ENCODE measurements at regions not wholly inside any gene's neighbourhood (a gene's known extent, or its start where the extent isn't known, plus 50 kb on each side); places are given as distances from the start of the nearest gene placed in this dataset.

GRCh38 chrX:95974096-95974470 lies 710.6 kb upstream of the DIAPH2 start:
- CTCF ChIA-PET: no interaction called here
- H3K9me3 ChIP-seq (ENCODE audit: control extremely low read depth in 1 of 5, control insufficient read depth in 4 of 5, insufficient read depth in 2 of 5, low read depth in 1 of 5, low read length in 4 of 5): no peaks in the 10 kb centered on the region
- 86% methylated on average over 4 of the region's 4 CpGs for WGBS (ENCODE audit: insufficient coverage)

GRCh38 chrX:95974890-95975289 lies 709.8 kb upstream of the DIAPH2 start:
- no peaks in the 10 kb centered on the region for H3K36me3 ChIP-seq (ENCODE audit: control insufficient read depth in 4 of 4, insufficient read depth in 4 of 4, low read length in 3 of 4)
- ChIA-PET CTCF (no interaction called here), POLR2A (no interaction called here)
- no peaks in the 10 kb centered on the region for H3K9me3 ChIP-seq (ENCODE audit: control extremely low read depth in 1 of 5, control insufficient read depth in 4 of 5, insufficient read depth in 2 of 5, low read depth in 1 of 5, low read length in 4 of 5)
- DNase-seq: no peak
- H3K4me1 ChIP-seq (ENCODE audit: control extremely low read depth in 1 of 4, control insufficient read depth in 4 of 4, insufficient read depth in 4 of 4, low read length in 3 of 4): no peaks in the 10 kb centered on the region
- H3K4me3 ChIP-seq (ENCODE audit: control insufficient read depth in 1 of 7, extremely low read depth in 1 of 7, insufficient read depth in 4 of 7, low read depth in 2 of 7, low read length in 6 of 7): no peak overlapping the region
- H3K27ac ChIP-seq (ENCODE audit: insufficient read depth in 1 of 2, low read depth in 1 of 2, low read length in 2 of 2, poor library complexity in 1 of 2, severe bottlenecking in 2 of 2): no peak overlapping the region
- WGBS (ENCODE audit: insufficient coverage): 83% methylated on average over 5 of the region's 5 CpGs
- H3K27me3 ChIP-seq (replicated peaks in 2 of 5; ENCODE audit: control insufficient read depth in 4 of 5, insufficient read depth in 5 of 5, low read length in 4 of 5): no peaks in the 10 kb centered on the region

More at GRCh38 chrX:95974096-95974470, 710.6 kb upstream of the DIAPH2 start:
- Histone ChIP-seq H3K27me3 (replicated peaks in 2 of 5; ENCODE audit: control insufficient read depth in 4 of 5, insufficient read depth in 5 of 5, low read length in 4 of 5) (no peaks in the 10 kb centered on the region), H3K4me3 (ENCODE audit: control insufficient read depth in 1 of 7, extremely low read depth in 1 of 7, insufficient read depth in 4 of 7, low read depth in 2 of 7, low read length in 6 of 7) (no peak overlapping the region), H3K36me3 (ENCODE audit: control insufficient read depth in 4 of 4, insufficient read depth in 4 of 4, low read length in 3 of 4) (no peaks in the 10 kb centered on the region), H3K4me1 (ENCODE audit: control extremely low read depth in 1 of 4, control insufficient read depth in 4 of 4, insufficient read depth in 4 of 4, low read length in 3 of 4) (no peaks in the 10 kb centered on the region), H3K27ac (ENCODE audit: insufficient read depth in 1 of 2, low read depth in 1 of 2, low read length in 2 of 2, poor library complexity in 1 of 2, severe bottlenecking in 2 of 2) (no peak overlapping the region)
- no peak for DNase-seq
- POLR2A ChIA-PET: no interaction called here

- no peak for DNase-seq
- POLR2A ChIA-PET: no interaction called here
Measured at GRCh38 chrX:95995583-95995982, 689.1 kb upstream of the DIAPH2 start.

GRCh38 chrX:95996294-95996693 lies 688.3 kb upstream of the DIAPH2 start:
- no CpG with 5 or more reads among the region's 1 CpG for WGBS (ENCODE audit: insufficient coverage)
- Histone ChIP-seq H3K27me3 (replicated peaks in 2 of 5; ENCODE audit: control insufficient read depth in 4 of 5, insufficient read depth in 5 of 5, low read length in 4 of 5) (no peaks in the 10 kb centered on the region), H3K36me3 (ENCODE audit: control insufficient read depth in 4 of 4, insufficient read depth in 4 of 4, low read length in 3 of 4) (no peaks in the 10 kb centered on the region), H3K4me1 (ENCODE audit: control extremely low read depth in 1 of 4, control insufficient read depth in 4 of 4, insufficient read depth in 4 of 4, low read length in 3 of 4) (no peaks in the 10 kb centered on the region), H3K4me3 (ENCODE audit: control insufficient read depth in 1 of 7, extremely low read depth in 1 of 7, insufficient read depth in 4 of 7, low read depth in 2 of 7, low read length in 6 of 7) (no peak overlapping the region), H3K9me3 (ENCODE audit: control extremely low read depth in 1 of 5, control insufficient read depth in 4 of 5, insufficient read depth in 2 of 5, low read depth in 1 of 5, low read length in 4 of 5) (peaks cover 0 to 1% (median 0%) of the 10 kb centered on the region in 5 experiments), H3K27ac (ENCODE audit: insufficient read depth in 1 of 2, low read depth in 1 of 2, low read length in 2 of 2, poor library complexity in 1 of 2, severe bottlenecking in 2 of 2) (no peak overlapping the region)
- ChIA-PET POLR2A (no interaction called here), CTCF (no interaction called here)
- DNase-seq: no peak

More at GRCh38 chrX:95995583-95995982, 689.1 kb upstream of the DIAPH2 start:
- no peak overlapping the region for H3K27ac ChIP-seq (ENCODE audit: insufficient read depth in 1 of 2, low read depth in 1 of 2, low read length in 2 of 2, poor library complexity in 1 of 2, severe bottlenecking in 2 of 2)
- CTCF ChIA-PET: no interaction called here
- no peak overlapping the region for H3K4me3 ChIP-seq (ENCODE audit: control insufficient read depth in 1 of 7, extremely low read depth in 1 of 7, insufficient read depth in 4 of 7, low read depth in 2 of 7, low read length in 6 of 7)
- H3K4me1 ChIP-seq (ENCODE audit: control extremely low read depth in 1 of 4, control insufficient read depth in 4 of 4, insufficient read depth in 4 of 4, low read length in 3 of 4): no peaks in the 10 kb centered on the region
- 80% methylated on average over 1 of the region's 3 CpGs for WGBS (ENCODE audit: insufficient coverage)
- H3K27me3 ChIP-seq (replicated peaks in 2 of 5; ENCODE audit: control insufficient read depth in 4 of 5, insufficient read depth in 5 of 5, low read length in 4 of 5): no peaks in the 10 kb centered on the region
- H3K36me3 ChIP-seq (ENCODE audit: control insufficient read depth in 4 of 4, insufficient read depth in 4 of 4, low read length in 3 of 4): no peaks in the 10 kb centered on the region
- H3K9me3 ChIP-seq (ENCODE audit: control extremely low read depth in 1 of 5, control insufficient read depth in 4 of 5, insufficient read depth in 2 of 5, low read depth in 1 of 5, low read length in 4 of 5): peaks cover 0 to 1% (median 0%) of the 10 kb centered on the region in 5 experiments

DNA sequence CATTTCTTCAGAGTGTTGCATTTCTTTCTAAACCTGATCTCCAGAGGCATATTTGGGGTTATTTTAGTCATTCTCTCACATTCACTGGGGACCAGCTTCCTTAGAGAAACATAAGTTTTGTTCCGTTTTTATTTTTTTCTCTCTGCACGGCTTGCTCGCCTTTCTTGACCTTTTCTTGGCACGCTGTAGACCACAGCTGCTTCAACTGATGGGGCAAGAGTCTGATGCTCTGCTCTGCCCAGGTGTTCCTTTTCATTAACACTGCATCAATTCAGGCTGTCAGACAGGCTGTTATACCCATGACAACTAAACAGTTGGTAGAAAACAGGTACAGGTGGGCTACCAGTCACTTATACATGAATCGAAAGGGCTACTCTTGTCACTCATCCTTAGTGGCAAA lies 682.2 kb upstream of the DIAPH2 start:
- WGBS (ENCODE audit: insufficient coverage): 75% methylated on average over 4 of the region's 5 CpGs
- H3K36me3 ChIP-seq (ENCODE audit: control insufficient read depth in 4 of 4, insufficient read depth in 4 of 4, low read length in 3 of 4): no peaks in the 10 kb centered on the region
- CTCF ChIA-PET: no interaction called here

GRCh38 chrX:96004386-96004785 lies 680.3 kb upstream of the DIAPH2 start:
- Histone ChIP-seq H3K36me3 (ENCODE audit: control insufficient read depth in 4 of 4, insufficient read depth in 4 of 4, low read length in 3 of 4) (no peaks in the 10 kb centered on the region), H3K4me3 (ENCODE audit: control insufficient read depth in 1 of 7, extremely low read depth in 1 of 7, insufficient read depth in 4 of 7, low read depth in 2 of 7, low read length in 6 of 7) (no peak overlapping the region), H3K9me3 (ENCODE audit: control extremely low read depth in 1 of 5, control insufficient read depth in 4 of 5, insufficient read depth in 2 of 5, low read depth in 1 of 5, low read length in 4 of 5) (peaks cover 0 to 2% (median 0%) of the 10 kb centered on the region in 5 experiments), H3K27me3 (replicated peaks in 2 of 5; ENCODE audit: control insufficient read depth in 4 of 5, insufficient read depth in 5 of 5, low read length in 4 of 5) (no peaks in the 10 kb centered on the region), H3K27ac (ENCODE audit: insufficient read depth in 1 of 2, low read depth in 1 of 2, low read length in 2 of 2, poor library complexity in 1 of 2, severe bottlenecking in 2 of 2) (no peak overlapping the region), H3K4me1 (ENCODE audit: control extremely low read depth in 1 of 4, control insufficient read depth in 4 of 4, insufficient read depth in 4 of 4, low read length in 3 of 4) (no peaks in the 10 kb centered on the region)
- POLR2A ChIA-PET: no interaction called here
- no peak for DNase-seq
- 71% methylated on average over 2 of the region's 2 CpGs for WGBS (ENCODE audit: insufficient coverage)
- CTCF ChIA-PET: no interaction called here

More for the DNA sequence above, 682.2 kb upstream of the DIAPH2 start:
- H3K27ac ChIP-seq (ENCODE audit: insufficient read depth in 1 of 2, low read depth in 1 of 2, low read length in 2 of 2, poor library complexity in 1 of 2, severe bottlenecking in 2 of 2): no peak overlapping the region
- no peaks in the 10 kb centered on the region for H3K4me1 ChIP-seq (ENCODE audit: control extremely low read depth in 1 of 4, control insufficient read depth in 4 of 4, insufficient read depth in 4 of 4, low read length in 3 of 4)
- H3K27me3 ChIP-seq (replicated peaks in 2 of 5; ENCODE audit: control insufficient read depth in 4 of 5, insufficient read depth in 5 of 5, low read length in 4 of 5): no peaks in the 10 kb centered on the region
- no peak for DNase-seq
- POLR2A ChIA-PET: no interaction called here
- H3K9me3 ChIP-seq (ENCODE audit: control extremely low read depth in 1 of 5, control insufficient read depth in 4 of 5, insufficient read depth in 2 of 5, low read depth in 1 of 5, low read length in 4 of 5): peaks cover 0 to 2% (median 0%) of the 10 kb centered on the region in 5 experiments
- H3K4me3 ChIP-seq (ENCODE audit: control insufficient read depth in 1 of 7, extremely low read depth in 1 of 7, insufficient read depth in 4 of 7, low read depth in 2 of 7, low read length in 6 of 7): no peak overlapping the region

DNA sequence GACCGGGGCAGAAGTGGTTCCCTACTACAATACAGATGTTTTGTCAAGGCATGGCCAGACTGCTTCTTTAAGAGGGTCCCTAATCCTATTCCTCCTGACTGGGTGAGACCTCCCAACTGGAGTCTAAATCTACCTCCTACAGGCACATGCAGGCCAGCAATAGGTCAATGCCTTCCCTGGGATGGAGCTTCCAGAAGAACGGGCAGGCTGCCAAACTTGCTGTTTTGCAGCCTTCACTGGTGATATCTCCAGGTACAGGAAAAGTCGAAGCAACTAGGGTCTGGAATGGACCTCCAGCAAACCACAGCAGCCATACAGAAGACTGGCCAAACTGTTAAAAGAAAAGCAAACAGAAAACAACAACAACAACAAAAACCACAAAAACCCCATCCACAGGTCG lies 678.4 kb upstream of the DIAPH2 start:
- CTCF ChIA-PET: no interaction called here
- POLR2A ChIA-PET: no interaction called here
- Histone ChIP-seq H3K4me1 (ENCODE audit: control extremely low read depth in 1 of 4, control insufficient read depth in 4 of 4, insufficient read depth in 4 of 4, low read length in 3 of 4) (no peaks in the 10 kb centered on the region), H3K4me3 (ENCODE audit: control insufficient read depth in 1 of 7, extremely low read depth in 1 of 7, insufficient read depth in 4 of 7, low read depth in 2 of 7, low read length in 6 of 7) (no peak overlapping the region), H3K27ac (ENCODE audit: insufficient read depth in 1 of 2, low read depth in 1 of 2, low read length in 2 of 2, poor library complexity in 1 of 2, severe bottlenecking in 2 of 2) (no peak overlapping the region), H3K27me3 (replicated peaks in 2 of 5; ENCODE audit: control insufficient read depth in 4 of 5, insufficient read depth in 5 of 5, low read length in 4 of 5) (no peaks in the 10 kb centered on the region), H3K9me3 (ENCODE audit: control extremely low read depth in 1 of 5, control insufficient read depth in 4 of 5, insufficient read depth in 2 of 5, low read depth in 1 of 5, low read length in 4 of 5) (peaks cover 0 to 2% (median 0%) of the 10 kb centered on the region in 5 experiments), H3K36me3 (ENCODE audit: control insufficient read depth in 4 of 4, insufficient read depth in 4 of 4, low read length in 3 of 4) (no peaks in the 10 kb centered on the region)
- WGBS (ENCODE audit: insufficient coverage): 92% methylated on average over 4 of the region's 4 CpGs
- no peak for DNase-seq

Measured in common myeloid progenitor, CD34-positive (primary cell).